ENCODE measurements at regions not wholly inside any gene's neighbourhood (a gene's known extent, or its start where the extent isn't known, plus 50 kb on each side); places are given as distances from the start of the nearest gene placed in this dataset.

DNA sequence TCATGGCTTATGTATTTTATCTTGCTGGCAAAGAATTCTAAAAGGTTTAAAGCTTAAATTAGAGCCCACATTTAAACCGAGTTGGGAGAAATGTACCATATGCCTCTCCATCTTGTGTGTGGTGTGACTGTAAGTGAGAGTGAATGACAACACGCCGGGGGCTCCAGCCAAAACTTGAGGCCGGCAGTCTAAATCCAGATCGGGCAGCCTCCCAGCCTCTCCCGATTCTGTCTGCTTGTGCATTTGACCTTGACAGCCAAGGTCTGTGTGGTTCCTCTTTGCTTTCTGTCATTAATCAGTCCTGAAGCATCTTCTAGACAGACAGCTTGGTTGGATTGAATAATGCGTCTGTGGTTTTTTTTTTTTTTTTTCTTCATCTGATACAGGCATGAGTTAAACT, 1093.2 kb upstream of the EEF2KMT start:
- no peak for TF ChIP-seq POLR2AphosphoS5 (IDR thresholded peaks at IDR 0.05; ENCODE audit: borderline replicate concordance, low read depth, low read length)
- no peak for TF ChIP-seq FOXP2 (optimal IDR thresholded peaks at IDR 0.05; ENCODE audit: control extremely low read depth, extremely low read length, insufficient read depth)
- TF ChIP-seq EZH2 (IDR thresholded peaks at IDR 0.05), result no peak

Data from SK-N-MC (cell line).